ENCODE measurements at regions not wholly inside any gene's neighbourhood (a gene's known extent, or its start where the extent isn't known, plus 50 kb on each side); places are given as distances from the start of the nearest gene placed in this dataset.
"Not testable (repeated sequence)": the region's sequence is repeated elsewhere in the genome, so short reads cannot be mapped to it uniquely, and the experiment has no call there.

- no peak for DNase-seq (ENCODE audit: low spot score)
These were observed 210.6 kb upstream of the IRF2BP2 start for GRCh38 chr1:234820597-234820996.

- not testable (repeated sequence) for DNase-seq (ENCODE audit: low spot score)
These were observed 209.9 kb upstream of the IRF2BP2 start for GRCh38 chr1:234819845-234820244.

GRCh38 chr1:234818040-234818387 is 208.0 kb upstream of the IRF2BP2 start:
- DNase-seq (ENCODE audit: low spot score): not testable (repeated sequence)

GRCh38 chr1:234817313-234818039 is 207.5 kb upstream of the IRF2BP2 start:
- not testable (repeated sequence) for DNase-seq (ENCODE audit: low spot score)

GRCh38 chr1:234816864-234817263 is 206.9 kb upstream of the IRF2BP2 start:
- not testable (repeated sequence) for DNase-seq (ENCODE audit: low spot score)

- not testable (repeated sequence) for DNase-seq (ENCODE audit: low spot score)
These were observed 206.3 kb upstream of the IRF2BP2 start for GRCh38 chr1:234816186-234816851.

- DNase-seq (ENCODE audit: low spot score): not testable (repeated sequence)
These were observed 205.4 kb upstream of the IRF2BP2 start for GRCh38 chr1:234815295-234815815.

GRCh38 chr1:234814235-234814634 is 204.3 kb upstream of the IRF2BP2 start:
- not testable (repeated sequence) for DNase-seq (ENCODE audit: low spot score)

- DNase-seq (ENCODE audit: low spot score): not testable (repeated sequence)
These were observed 201.8 kb upstream of the IRF2BP2 start for GRCh38 chr1:234811824-234812223.

- DNase-seq (ENCODE audit: low spot score): not testable (repeated sequence)
These were observed 200.7 kb upstream of the IRF2BP2 start for GRCh38 chr1:234810726-234811125.

- not testable (repeated sequence) for DNase-seq (ENCODE audit: low spot score)
These were observed 199.9 kb upstream of the IRF2BP2 start for GRCh38 chr1:234809854-234810245.

- DNase-seq (ENCODE audit: low spot score): not testable (repeated sequence)
These were observed 199.2 kb upstream of the IRF2BP2 start for GRCh38 chr1:234808943-234809853.

GRCh38 chr1:234808459-234808858 is 198.5 kb upstream of the IRF2BP2 start:
- not testable (repeated sequence) for DNase-seq (ENCODE audit: low spot score)

- DNase-seq (ENCODE audit: low spot score): not testable (repeated sequence)
These were observed 197.7 kb upstream of the IRF2BP2 start for GRCh38 chr1:234807705-234808104.

GRCh38 chr1:234802586-234802985 is 192.6 kb upstream of the IRF2BP2 start:
- DNase-seq (ENCODE audit: low spot score): not testable (repeated sequence)

- not testable (repeated sequence) for DNase-seq (ENCODE audit: low spot score)
These were observed 191.7 kb upstream of the IRF2BP2 start for GRCh38 chr1:234801636-234802035.

GRCh38 chr1:234801147-234801546 is 191.2 kb upstream of the IRF2BP2 start:
- not testable (repeated sequence) for DNase-seq (ENCODE audit: low spot score)

- not testable (repeated sequence) for DNase-seq (ENCODE audit: low spot score)
These were observed 190.6 kb upstream of the IRF2BP2 start for GRCh38 chr1:234800563-234800962.

GRCh38 chr1:234799021-234799689 is 189.2 kb upstream of the IRF2BP2 start:
- not testable (repeated sequence) for DNase-seq (ENCODE audit: low spot score)

- not testable (repeated sequence) for DNase-seq (ENCODE audit: low spot score)
These were observed 187.2 kb upstream of the IRF2BP2 start for GRCh38 chr1:234797216-234797615.

- DNase-seq (ENCODE audit: low spot score): not testable (repeated sequence)
These were observed 186.4 kb upstream of the IRF2BP2 start for GRCh38 chr1:234796438-234796792.
